GDM1 (cell line): ENCODE measurements at regions not wholly inside any gene's neighbourhood (a gene's known extent, or its start where the extent isn't known, plus 50 kb on each side); places are given as distances from the start of the nearest gene placed in this dataset.
"Not testable (repeated sequence)": the region's sequence is repeated elsewhere in the genome, so short reads cannot be mapped to it uniquely, and the experiment has no call there.

Experiments
- DNase-seq: peaks from one replicate; lab custom pipeline; 2025; lab: John Stamatoyannopoulos, UW

DNA sequence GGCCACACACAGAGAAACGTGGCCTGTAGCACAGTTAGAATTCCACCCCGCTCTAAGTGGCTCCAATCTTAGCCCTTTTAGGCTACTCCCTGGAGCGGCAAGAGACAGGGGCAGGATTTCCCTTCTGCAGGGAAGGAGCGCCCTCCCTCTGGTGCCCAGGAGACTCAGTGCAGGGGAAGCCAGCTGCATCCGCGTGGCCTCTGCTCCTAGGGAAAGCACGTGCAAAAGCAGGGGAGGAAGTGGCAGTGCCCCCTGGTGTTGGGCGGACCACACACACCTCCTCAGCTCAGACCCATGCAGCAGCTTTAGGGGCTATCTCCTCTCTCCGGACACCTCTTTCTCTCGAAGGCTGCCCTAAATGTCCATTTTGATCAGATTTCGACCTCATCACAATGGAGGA lies 50.0 kb downstream of the SPRING1 start:
- DNase-seq = peak; percentile 39

DNA sequence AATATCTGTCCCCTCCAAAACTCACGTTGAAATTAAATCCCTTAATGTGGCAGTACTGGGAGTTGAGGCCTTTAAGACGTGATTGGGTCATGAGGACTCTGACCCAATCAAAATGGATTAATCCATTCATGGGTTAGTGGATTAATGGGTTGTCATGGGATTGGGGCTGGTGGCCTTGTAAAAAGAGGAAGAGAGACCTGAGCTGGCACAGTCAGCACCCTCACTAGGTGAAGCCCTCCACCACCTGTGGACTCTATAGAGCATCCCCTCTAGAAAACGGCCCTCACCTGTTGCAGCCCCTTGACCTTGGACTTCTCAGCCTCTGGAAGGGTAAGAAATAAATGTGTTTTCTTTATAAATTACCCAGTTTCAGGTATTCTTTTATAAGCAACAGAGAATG lies 53.0 kb downstream of the SPRING1 start:
- DNase-seq = no peak

DNA sequence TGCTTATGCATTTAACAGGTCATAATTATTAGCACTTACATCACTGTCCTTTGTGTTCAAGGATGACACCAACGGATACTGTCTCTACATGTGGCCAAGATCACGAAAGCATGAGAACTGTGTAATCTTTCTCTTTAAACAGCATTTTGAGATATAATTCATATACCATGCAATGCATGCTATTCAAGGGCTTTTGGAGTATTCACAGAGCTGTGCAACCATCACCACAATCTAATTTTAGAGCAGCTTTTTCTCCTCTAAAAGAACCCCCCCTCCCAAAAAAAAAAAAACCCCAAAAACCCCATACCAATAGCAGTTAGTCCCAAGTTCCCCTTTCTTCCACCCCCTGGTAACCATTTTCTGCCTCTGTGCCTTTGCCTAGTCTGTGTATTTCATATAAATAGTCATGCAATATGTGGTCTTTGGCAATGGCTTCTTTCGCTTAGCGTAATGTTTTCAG lies 60.6 kb downstream of the SPRING1 start:
- DNase-seq = peak; percentile 61

DNA sequence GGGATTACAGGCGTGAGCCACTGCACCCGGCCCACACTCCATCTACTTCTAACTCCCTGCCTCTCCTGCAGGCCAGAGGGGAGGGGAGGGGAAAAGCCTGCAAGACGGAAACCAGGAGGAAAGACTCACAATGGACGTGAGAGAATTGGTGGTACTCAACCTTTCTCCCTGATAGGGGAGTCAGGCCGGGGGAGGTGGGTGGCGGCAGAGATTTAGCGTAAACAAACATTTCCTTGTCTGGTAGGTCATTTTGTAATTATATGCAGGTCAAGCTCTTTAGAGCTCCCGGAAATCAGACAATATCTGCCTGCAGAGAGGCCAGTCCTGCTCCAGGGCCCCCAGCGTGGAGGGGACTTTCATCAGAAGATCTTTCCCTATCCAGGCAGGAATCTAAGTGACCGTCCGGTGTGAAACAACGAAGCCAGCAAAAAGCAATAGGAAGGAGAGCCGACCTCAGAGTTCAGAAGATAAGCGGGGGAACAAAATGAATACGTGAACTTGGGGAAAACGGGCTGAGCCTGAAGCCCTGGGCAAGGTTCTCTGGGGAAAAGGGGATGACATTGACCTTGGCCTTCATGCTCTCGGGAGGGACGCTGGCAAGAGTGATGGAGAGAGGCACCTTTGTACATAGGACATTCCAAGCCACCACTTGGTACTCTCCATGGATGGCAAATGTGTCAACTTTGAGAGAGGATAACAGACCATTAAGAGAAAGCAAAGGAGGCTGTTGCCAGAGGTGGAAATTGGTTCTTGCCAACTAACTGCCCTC lies 62.3 kb downstream of the SPRING1 start:
- no peak for DNase-seq

DNA sequence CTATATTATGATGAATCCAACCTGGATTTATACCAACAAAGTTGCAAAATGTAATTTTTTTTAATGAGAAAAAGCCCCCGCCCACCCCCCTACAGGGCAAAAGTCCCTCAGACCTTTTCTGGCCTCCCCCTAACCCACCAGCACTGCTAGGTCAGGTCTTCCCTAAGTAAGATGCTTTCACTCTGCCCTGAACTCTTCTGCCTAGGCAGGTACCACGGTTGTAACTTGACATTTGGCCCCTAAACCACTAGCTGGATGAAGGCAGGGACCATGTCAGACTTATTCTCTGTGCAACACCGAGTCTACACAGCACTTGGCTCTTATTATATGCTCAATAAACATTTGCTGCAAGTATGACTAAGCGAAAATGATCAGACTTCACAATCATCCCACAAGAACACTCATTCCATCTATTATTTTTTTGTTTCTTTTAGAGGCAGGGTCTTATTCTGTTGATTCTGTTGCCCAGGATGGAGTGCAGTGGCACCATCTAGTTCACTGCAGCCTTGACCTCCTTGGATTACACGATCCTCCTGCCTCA lies 63.2 kb downstream of the SPRING1 start:
- DNase-seq = no peak

DNA sequence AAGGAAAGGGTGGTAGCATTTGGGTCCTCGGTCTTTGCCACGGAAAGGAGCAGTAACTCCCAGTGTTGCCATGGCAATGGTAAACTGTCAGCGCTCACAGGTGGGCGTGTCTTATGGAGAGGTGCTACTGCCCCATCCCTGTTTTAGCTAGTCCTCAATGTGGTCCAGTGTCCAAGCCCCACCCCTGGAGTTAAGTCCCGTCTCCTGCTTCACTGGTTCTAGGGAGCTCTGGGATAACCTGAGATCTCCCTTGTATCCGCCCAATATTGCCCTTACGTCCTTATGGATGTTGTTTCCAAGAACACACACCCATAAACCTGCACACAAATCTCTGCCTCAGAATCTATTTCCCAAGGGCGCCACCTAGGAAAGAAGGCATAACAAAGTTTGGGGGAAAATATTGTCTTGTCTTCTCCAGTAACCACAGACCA lies 64.2 kb downstream of the SPRING1 start:
- DNase-seq = no peak

DNA sequence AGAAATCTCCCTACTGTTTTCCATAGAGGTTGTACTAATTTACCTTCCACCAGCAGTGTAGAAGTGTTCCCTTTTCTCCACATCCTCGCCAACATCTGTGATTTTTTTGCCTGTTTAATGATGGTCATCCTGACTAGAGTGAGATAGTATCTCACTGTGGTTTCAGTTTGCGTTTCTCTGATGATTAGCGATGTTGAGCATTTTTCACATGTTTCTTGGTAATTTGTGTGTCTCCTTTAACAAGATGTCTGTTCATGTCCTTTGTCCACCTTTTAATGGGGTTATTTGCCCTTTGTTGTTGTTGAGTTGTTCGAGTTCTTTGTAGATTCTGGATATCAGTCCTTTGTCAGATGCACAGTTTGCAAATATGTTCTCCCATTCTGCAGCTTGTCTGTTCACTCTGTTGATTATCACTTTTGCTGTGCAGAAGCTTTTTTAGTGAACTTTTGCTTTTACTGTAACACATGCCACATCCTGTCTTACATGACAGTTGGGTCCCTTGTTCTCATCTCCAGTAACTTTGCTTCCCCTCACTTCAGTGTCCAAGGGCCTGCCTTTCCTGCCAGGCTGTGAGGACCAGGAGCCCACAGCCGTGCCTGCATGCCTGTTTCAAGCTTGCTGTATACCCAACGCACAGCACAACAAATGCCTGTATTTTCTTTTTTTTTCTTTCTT lies 64.9 kb downstream of the SPRING1 start:
- peak; percentile 54 for DNase-seq

DNA sequence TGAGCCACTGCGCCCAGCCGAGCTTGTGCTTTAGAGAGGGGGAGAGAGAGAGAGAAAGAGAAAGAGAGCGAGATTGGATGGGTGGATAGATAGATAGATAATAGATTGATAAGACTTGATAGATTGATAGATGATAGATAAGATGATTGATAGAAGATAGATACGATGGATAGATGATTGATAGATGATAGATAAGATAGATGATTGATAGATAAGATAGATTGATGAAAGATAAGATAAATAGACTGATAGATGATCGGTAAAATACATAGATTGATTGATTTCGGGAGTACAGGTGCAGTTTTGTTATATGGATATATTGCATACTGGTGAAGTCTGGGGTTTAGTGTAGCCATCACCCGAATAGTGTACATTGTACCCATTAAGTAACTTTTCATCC lies 65.9 kb downstream of the SPRING1 start:
- DNase-seq = no peak

DNA sequence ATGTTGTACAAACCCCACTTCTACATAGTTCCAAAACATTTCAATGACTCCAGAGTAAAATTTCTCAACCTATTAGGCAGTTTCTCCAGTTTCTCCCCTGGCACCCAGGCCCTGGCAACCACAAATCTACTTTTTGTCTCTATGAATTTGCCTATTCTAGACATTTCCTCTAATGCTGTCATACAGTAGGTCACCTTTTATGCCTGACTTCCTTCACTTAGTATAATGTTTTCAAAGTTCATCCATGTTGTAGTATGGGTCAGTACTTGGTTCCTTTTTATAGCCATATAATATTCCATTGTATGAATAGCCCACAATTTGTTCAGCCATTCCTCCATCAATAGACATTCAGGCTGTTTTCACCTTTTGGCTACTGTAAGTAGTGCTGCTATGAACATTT lies 67.0 kb downstream of the SPRING1 start:
- DNase-seq = no peak

DNA sequence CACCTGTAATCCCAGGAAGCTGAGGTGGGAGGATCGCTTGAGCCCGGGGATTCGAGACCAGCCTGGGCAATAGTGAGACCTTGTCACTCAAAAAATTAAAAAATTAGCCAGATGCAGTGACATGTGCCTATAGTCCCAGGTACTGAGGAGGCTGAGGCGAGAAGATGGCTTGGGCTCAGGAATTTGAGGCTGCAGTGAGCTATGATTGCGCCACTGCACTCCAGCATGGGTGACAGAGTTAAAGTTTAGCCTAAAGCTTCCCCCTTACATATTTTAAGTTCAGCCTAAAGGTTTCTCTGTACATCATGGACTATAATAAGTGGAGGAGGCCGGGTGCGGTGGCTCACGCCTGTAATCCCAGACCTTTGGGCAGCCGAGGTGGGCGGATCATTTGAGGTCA lies 70.1 kb downstream of the SPRING1 start:
- DNase-seq = no peak

DNA sequence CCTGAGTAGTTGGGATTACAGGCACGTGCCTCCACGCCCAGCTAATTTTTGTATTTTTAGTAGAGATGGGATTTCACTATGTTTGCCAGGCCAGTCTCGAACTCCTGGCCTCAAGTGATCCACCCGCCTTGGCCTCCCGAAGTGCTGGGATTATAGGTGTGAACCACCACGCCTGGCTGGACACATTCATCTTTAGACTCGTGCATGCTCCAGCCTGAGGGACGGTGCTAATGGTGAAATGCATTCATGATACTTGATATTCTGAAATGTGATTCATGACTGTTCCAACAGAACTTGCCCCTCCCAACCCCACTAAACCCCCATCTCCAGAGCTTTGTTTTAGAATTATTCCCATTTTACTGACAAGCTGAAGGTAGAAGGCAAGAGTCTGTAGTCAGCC lies 71.0 kb downstream of the SPRING1 start:
- not testable (repeated sequence) for DNase-seq

DNA sequence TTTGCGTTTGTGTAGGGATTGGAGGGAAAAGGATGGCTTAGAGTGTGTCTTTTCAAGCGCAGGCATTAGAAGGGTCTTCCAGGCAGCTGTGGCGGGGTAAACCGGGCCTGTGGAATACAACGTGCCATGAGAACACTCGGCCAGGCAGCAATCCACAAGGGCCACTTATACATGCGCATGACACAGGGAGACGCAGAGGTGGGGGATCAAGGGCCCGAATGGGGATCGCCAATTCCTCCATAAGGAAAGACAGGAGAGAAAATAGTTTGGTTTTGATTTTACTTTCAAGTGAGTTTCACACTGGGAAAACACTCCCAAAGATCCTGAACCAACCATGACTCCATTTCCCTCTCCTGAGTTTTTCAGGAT lies 71.6 kb downstream of the SPRING1 start:
- no peak for DNase-seq

DNA sequence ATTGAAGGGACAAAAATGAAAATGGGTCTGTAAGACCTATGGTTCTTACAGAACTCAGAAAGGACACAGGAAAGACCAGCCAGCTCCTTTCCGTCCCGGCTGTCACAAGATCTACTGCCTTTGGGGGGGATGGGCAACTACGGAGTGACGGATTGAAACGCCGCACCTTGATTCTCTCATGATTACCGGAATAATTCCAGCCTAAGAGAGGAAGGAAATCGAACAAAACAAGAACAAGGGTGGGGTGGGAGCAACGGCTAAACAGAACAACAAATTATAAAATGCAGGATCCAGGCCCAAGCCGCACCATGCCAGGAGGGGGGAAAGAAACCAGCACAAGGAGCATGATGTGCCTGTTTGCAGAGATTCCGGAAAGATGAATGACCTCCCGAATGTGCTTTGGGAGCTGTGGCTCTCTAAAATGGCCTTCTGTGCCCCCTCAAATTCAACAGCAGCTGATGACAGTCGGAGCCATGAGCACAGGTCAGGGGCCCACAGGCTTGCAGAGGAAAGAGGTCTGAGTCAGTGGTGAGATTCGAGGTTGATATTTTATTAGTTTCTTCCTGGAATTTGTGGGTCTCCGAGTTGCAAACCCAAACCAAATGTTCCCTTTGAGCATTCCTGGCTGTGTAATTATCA lies 72.1 kb downstream of the SPRING1 start:
- no peak for DNase-seq

DNA sequence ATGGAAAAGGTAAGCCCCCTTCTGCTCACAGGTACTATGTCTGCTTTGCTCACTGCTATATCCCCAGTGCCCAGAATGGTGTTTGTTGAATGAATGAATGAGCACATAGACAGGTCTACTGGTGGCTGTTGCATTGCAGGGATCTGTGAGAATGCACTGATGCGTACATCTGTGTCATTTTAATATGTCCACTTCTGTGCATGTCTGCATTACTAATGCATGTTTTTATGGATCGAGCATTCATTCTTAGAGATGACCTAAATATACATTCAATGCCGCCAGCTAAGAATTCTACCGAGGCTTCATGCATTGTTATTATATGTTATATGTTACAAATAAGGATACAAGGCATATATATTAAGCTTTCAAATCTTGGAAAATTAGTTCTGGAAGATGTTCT lies 73.8 kb downstream of the SPRING1 start:
- no peak for DNase-seq

DNA sequence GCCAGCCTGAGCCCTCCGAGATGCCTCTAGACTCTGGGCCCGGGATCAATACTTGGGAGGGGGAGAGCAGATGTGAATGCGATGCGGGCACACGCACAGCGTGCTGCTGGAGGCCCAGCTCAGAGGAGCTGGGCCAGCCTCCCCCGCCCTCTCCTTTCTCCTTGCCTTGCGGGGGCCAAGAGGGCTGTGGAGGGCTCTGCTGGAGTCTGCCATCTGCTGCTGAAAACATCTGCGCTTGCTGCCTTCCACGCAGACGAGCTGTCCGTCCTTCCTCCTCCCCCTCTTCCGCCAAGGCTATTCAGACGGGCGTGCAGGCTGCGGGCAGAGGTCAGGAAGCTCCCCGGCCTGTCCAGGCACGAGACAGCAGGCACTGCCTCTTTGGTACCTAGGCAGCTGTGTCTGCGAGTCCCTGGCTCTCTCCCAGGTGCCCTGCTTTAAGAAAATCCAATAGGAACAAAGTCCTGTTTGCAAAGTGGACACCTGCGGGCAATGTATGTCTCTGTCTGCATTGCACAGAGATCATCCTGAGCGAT lies 75.2 kb downstream of the SPRING1 start:
- DNase-seq = no peak

DNA sequence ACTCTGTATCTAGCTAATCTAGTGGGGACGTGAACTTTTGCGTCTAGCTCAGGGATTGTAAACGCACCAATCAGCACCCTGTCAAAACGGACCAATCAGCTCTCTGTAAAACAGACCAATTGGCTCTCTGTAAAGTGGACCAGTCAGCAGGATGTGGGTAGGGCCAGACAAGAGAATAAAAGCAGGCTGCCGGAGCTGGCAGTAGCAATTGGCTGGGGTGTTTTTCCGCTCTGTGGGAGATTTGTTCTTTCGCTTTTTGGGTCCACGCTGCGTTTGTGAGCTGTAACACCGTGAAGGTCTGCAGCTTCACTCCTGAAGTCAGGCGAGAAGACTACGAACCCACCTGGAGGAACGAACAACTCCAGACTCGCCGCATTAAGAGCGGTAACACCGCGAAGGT lies 76.5 kb downstream of the SPRING1 start:
- DNase-seq = no peak

DNA sequence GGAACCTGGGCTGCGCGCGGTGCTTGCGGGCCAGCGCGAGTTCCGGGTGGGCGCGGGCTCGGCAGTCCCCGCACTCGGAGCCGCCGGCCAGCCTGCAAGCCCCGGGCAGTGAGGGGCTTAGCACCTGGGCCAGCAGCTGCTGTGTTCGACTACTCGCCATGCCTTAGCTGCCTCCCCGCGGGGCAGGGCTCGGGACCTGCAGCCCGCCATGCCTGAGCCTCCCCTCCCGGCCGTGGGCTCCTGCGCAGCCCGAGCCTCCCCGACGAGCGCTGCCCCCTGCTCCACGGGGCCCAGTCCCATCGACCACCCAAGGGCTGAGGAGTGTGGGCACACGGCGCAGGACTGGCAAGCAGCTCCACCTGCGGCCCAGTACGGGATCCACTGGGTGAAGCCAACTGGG lies 77.1 kb downstream of the SPRING1 start:
- not testable (repeated sequence) for DNase-seq

DNA sequence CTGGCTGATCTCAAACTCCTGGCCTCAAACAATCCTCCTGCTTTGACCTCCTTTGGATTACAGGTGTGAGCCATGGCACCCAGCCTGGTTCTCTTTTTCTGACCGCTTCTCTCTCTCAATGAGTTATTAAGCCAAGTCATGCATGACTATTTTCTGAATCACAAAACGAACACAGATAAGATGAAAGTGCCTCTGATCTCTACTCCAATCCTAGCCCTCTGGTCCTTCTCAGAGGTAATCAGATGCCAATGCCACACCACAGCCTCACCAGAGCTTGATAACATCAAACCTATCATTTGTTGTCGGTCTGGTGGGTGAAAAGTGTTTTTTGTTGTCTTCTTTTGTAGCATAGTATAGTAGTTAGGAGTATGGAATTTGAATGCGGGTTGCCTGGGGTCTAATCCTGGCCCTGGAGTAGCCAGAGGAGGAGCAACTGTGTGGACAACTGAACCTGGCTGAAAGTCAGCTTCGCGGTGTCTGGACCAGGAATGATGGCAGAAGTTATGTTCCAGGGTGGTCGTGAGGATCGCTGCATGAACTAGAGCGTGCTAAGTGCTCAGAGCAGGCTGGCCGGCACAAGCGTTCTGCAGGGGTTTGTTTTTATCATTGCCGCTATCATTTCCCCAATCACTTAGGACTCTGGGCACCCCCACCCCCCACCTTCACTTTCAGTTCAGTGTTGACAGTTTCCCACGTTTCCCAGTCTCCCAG lies 77.9 kb downstream of the SPRING1 start:
- no peak for DNase-seq

DNA sequence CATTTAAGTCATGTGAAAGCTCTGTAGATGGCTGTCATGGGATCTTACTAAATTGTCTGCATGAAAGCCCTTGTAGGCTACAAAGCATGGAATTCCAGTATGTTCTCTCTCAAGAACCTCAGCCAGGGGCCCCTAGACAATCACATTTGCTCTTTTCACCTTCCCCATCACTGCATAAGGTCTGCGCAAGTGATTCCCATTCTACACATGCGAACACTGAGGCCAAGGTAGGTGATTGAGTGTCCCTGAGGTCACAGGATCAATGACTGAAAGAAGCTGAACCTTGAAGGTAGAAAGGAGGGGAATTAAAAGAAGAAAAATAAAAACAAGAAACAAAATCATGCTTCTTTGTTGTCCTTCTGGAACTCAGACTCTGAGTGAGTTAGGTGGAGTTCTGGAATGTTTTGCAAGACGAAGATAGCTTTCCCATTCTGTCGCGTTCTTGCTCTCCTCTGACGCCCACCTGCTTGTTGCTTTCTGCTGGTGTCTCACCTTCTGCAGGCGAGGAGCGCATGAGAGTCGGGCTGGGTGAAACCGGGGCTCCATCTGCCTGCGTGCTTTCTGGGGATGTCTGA lies 79.9 kb downstream of the SPRING1 start:
- no peak for DNase-seq

DNA sequence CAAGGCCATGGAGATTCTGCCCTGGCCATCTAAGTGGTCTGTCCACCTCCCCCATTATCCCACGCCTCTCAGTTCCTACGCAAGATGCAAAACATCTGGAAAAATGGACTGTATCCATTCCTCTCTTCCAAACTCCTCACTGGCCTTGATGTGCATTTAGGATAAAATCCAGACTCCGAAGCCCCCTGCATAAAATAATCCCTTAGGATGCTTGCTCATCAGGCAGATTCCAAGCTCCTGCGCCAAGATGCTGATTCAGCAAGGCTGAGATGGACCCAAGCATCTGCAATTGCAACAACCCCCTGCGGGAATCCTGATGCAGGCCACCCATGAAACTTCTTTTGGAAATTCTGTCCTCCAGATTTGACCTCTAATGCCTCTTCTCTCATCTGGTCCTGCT lies 81.6 kb downstream of the SPRING1 start:
- DNase-seq = no peak

DNA sequence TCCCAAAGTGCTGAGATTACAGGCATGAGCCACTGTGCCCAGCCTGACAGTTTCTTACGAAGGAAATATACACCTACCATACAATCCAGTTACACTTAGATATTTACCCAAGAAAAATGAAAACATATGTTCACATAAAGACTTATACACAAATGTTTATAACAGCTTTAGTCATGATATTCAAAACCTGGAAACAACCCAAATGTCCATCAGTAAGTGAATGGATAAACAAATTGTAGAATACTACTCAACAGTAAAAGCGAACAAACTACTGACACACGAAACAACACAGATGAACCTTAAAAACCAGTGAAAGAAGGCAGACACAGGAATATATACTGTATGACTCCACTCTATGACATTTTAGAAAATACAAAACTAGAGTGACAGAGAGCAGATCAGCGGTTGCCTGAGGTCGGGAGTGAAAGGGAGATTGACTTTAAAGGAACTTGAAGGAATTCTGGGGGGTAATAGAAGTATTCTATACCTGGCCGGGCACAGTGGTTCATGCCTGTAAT lies 83.6 kb downstream of the SPRING1 start:
- no peak for DNase-seq
